C4-2B (cell line): ENCODE measurements at regions not wholly inside any gene's neighbourhood (a gene's known extent, or its start where the extent isn't known, plus 50 kb on each side); places are given as distances from the start of the nearest gene placed in this dataset.

ENCODE experiments used
- ZFX ChIP-seq: fragments of 450-650 bp; IDR thresholded peaks from 2 replicates; pipeline ENCODE4 v1.6.1; 2017
- TF ChIP-seq, protein P1 (sequence below): fragments of 450-650 bp; conservative IDR thresholded peaks from 2 replicates; pipeline ENCODE4 v1.5.1; 2017; ENCODE audit warnings: mild to moderate bottlenecking

DNA sequence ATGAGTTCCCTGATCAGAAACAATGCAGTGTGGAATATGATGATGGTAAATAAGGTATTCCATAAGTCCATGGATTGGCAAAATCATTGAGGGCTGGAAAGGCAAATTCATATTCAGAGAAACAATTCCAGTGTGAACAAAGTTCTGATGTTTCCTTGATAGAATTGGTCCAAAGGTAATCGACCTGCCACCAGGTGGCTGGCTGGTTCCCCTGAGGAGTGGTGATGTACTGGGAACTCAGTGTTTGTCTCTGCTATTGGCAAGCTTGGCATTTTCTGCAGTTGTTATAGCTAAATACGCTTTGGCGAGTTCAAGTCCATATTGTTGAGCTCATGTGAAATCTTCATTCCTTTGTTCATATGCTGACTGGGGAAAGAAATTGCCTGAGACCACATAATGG is 165.5 kb upstream of the PTGFR start:
- TF ChIP-seq, protein P1, sequence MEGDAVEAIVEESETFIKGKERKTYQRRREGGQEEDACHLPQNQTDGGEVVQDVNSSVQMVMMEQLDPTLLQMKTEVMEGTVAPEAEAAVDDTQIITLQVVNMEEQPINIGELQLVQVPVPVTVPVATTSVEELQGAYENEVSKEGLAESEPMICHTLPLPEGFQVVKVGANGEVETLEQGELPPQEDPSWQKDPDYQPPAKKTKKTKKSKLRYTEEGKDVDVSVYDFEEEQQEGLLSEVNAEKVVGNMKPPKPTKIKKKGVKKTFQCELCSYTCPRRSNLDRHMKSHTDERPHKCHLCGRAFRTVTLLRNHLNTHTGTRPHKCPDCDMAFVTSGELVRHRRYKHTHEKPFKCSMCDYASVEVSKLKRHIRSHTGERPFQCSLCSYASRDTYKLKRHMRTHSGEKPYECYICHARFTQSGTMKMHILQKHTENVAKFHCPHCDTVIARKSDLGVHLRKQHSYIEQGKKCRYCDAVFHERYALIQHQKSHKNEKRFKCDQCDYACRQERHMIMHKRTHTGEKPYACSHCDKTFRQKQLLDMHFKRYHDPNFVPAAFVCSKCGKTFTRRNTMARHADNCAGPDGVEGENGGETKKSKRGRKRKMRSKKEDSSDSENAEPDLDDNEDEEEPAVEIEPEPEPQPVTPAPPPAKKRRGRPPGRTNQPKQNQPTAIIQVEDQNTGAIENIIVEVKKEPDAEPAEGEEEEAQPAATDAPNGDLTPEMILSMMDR: peak; percentile 33
- no peak for TF ChIP-seq ZFX
